Keratinocyte (primary cell): ENCODE measurements at regions not wholly inside any gene's neighbourhood (a gene's known extent, or its start where the extent isn't known, plus 50 kb on each side); places are given as distances from the start of the nearest gene placed in this dataset.

ENCODE experiments used
- DNase-seq: peaks from one replicate; pipeline ENCODE4 v3.0.0-alpha.2; 2011; ENCODE audit warnings: low read depth, missing footprints, low spot score
- FAIRE-seq: peaks from 2 replicates; lab custom pipeline; 2011; peaks lifted over from hg19 to GRCh38; lab: Jason Lieb, UNC
- H2AFZ ChIP-seq: 2 replicates; pipeline ENCODE4 v1.6.0; 2012; ENCODE audit warnings: low read length, control low read depth, inconsistent platforms; ENCODE audit not compliant: control insufficient read depth
- H3K27ac ChIP-seq: 2 replicates; pipeline ENCODE4 v1.5.1; 2011; ENCODE audit warnings: low read length; ENCODE audit not compliant: control insufficient read depth, insufficient read depth
- H3K27me3 ChIP-seq: 3 replicates; pipeline ENCODE4 v1.6.0; 2011; ENCODE audit warnings: low read length; ENCODE audit not compliant: control insufficient read depth, insufficient read depth; ENCODE audit errors: extremely low read depth
- H3K36me3 ChIP-seq, 2 experiments: 2 replicates in 1 of 2; 3 replicates in 1 of 2; pipeline ENCODE4 v1.5.1; 2011; ENCODE audit warnings: low read length in 2 of 2, mild to moderate bottlenecking in 1 of 2; ENCODE audit not compliant: control insufficient read depth in 2 of 2, insufficient read depth in 2 of 2; ENCODE audit errors: extremely low read depth in 1 of 2
- H3K4me1 ChIP-seq: 3 replicates; pipeline ENCODE4 v1.5.1; 2011; ENCODE audit warnings: low read length; ENCODE audit not compliant: control insufficient read depth, insufficient read depth; ENCODE audit errors: extremely low read depth
- H3K4me2 ChIP-seq: 3 replicates; pipeline ENCODE4 v1.6.0; 2011; ENCODE audit warnings: low read depth, low read length; ENCODE audit not compliant: control insufficient read depth, insufficient read depth; ENCODE audit errors: extremely low read depth
- H3K4me3 ChIP-seq, 3 experiments: fragments of 200-600 bp in 1 of 3; sonication (generic) in 1 of 3; 2 replicates in 2 of 3; 3 replicates in 1 of 3; pipeline ENCODE4 v1.5.1; 2011 to 2016; ENCODE audit warnings: low read length in 3 of 3, mild to moderate bottlenecking in 3 of 3, control low read depth in 2 of 3, inconsistent platforms in 1 of 3, low read depth in 1 of 3, mixed read lengths in 1 of 3, mixed run types in 1 of 3, moderate library complexity in 1 of 3; ENCODE audit not compliant: control insufficient read depth in 2 of 3, insufficient read depth in 2 of 3; ENCODE audit errors: extremely low read depth in 1 of 3
- H3K79me2 ChIP-seq: 2 replicates; pipeline ENCODE4 v1.6.0; 2012; ENCODE audit warnings: low read length; ENCODE audit not compliant: control insufficient read depth, insufficient read depth
- H3K9ac ChIP-seq: 3 replicates; pipeline ENCODE4 v1.6.0; 2011; ENCODE audit warnings: low read length; ENCODE audit not compliant: control insufficient read depth, insufficient read depth; ENCODE audit errors: extremely low read depth
- H3K9me1 ChIP-seq: 3 replicates; pipeline ENCODE4 v1.6.0; 2011; ENCODE audit warnings: low read length; ENCODE audit not compliant: control insufficient read depth, insufficient read depth; ENCODE audit errors: extremely low read depth
- H3K9me3 ChIP-seq: 2 replicates; pipeline ENCODE4 v1.5.1; 2012; ENCODE audit warnings: low read depth, low read length; ENCODE audit not compliant: control insufficient read depth
- H4K20me1 ChIP-seq: 3 replicates; pipeline ENCODE4 v1.6.0; 2011; ENCODE audit warnings: low read length; ENCODE audit not compliant: control insufficient read depth, insufficient read depth; ENCODE audit errors: extremely low read depth
- EZH2 ChIP-seq: IDR thresholded peaks from one replicate; pipeline ENCODE4 v1.6.1; 2012; ENCODE audit warnings: inconsistent platforms, mild to moderate bottlenecking, low read length, moderate library complexity
- dilution Hi-C: fragments of 300-500 bp; cut with MboI; formaldehyde crosslinking; loops from one replicate; pipeline ENCODE4 v1.7.0; 2020; ENCODE audit warnings: low sequenced_read_pairs; ENCODE audit not compliant: extremely low pct_ligation_motif_present
- TF ChIP-seq, protein P1 (sequence below), 3 experiments: IDR thresholded peaks in 1 of 3; conservative IDR thresholded peaks in 1 of 3; optimal IDR thresholded peaks in 1 of 3; 2 replicates in 2 of 3; 3 replicates in 1 of 3; pipeline versions ENCODE3 to v1.5.1; 2011; ENCODE audit warnings: low read length in 3 of 3, mild to moderate bottlenecking in 3 of 3, moderate library complexity in 2 of 3, control low read depth in 1 of 3, inconsistent platforms in 1 of 3; ENCODE audit not compliant: insufficient read depth in 2 of 3; ENCODE audit errors: extremely low read depth in 1 of 3

DNA sequence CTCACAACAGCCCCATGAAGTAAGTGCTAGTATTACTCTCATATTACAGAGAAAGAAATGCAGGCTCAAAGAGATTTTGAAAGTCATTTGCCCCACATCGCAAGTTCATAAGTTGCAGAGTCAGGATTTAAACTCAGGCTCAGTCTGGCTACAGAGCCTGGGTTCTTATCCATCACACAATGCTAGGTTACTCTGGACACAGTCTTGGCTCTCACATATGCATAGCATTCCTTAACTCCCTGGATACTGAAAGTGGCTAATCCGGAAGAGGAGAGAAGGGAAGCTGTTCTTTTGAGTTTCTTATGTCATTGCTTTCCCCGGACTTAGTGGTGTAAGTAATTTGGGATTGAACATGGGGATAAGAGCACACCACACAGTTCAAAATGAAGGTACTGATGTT lies 357.4 kb upstream of the PLXNA2 start:
- no peaks in the 10 kb centered on the region for H3K79me2 ChIP-seq
- H3K27me3 ChIP-seq = no peaks in the 10 kb centered on the region
- H2AFZ ChIP-seq = no peak overlapping the region
- no peak for FAIRE-seq
- no peaks in the 10 kb centered on the region for H3K36me3 ChIP-seq
- no peaks in the 10 kb centered on the region for H3K9me1 ChIP-seq
- H3K4me1 ChIP-seq = peaks cover 12% of the 10 kb centered on the region
- H3K9ac ChIP-seq = no peak overlapping the region
- H3K27ac ChIP-seq = no peak overlapping the region
- DNase-seq = no peak
- H4K20me1 ChIP-seq = no peaks in the 10 kb centered on the region
- TF ChIP-seq EZH2 = no peak
- TF ChIP-seq, protein P1, sequence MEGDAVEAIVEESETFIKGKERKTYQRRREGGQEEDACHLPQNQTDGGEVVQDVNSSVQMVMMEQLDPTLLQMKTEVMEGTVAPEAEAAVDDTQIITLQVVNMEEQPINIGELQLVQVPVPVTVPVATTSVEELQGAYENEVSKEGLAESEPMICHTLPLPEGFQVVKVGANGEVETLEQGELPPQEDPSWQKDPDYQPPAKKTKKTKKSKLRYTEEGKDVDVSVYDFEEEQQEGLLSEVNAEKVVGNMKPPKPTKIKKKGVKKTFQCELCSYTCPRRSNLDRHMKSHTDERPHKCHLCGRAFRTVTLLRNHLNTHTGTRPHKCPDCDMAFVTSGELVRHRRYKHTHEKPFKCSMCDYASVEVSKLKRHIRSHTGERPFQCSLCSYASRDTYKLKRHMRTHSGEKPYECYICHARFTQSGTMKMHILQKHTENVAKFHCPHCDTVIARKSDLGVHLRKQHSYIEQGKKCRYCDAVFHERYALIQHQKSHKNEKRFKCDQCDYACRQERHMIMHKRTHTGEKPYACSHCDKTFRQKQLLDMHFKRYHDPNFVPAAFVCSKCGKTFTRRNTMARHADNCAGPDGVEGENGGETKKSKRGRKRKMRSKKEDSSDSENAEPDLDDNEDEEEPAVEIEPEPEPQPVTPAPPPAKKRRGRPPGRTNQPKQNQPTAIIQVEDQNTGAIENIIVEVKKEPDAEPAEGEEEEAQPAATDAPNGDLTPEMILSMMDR (optimal IDR thresholded peaks at IDR 0.05 in 1 of 3, IDR thresholded peaks at IDR 0.05 in 1 of 3, conservative IDR thresholded peaks at IDR 0.05 in 1 of 3; ENCODE audit: extremely low read depth in 1 of 3, insufficient read depth in 2 of 3, low read length in 3 of 3) = no peak
- dilution Hi-C loops = no loop called here
- H3K4me2 ChIP-seq = no peak overlapping the region
- no peaks in the 10 kb centered on the region for H3K9me3 ChIP-seq
- H3K4me3 ChIP-seq = no peak overlapping the region

DNA sequence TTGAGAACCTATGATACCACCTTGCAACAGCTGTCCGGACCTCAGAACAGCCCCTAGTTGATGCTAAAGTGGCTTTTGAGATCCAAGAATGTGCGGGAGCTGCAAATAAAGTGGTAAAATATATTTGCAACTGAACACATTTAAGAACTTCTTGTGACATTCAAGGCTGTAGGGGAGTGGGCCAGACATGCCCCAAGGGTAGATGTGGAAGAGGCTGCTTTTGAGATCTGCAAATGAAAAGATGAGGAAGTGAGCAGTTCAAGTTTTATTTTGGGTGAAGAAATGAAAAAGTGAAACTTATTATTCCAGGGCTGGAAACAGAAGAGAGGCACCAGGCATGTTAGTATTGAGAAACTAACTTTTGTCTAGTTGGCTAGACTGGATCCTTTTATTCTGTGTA lies 359.5 kb upstream of the PLXNA2 start:
- Histone ChIP-seq H3K9me3 (no peaks in the 10 kb centered on the region), H4K20me1 (no peaks in the 10 kb centered on the region), H3K9me1 (no peaks in the 10 kb centered on the region), H3K36me3 (no peaks in the 10 kb centered on the region), H3K27ac (no peak overlapping the region), H3K4me2 (no peak overlapping the region), H3K4me3 (no peak overlapping the region), H2AFZ (no peak overlapping the region), H3K4me1 (peaks cover 12% of the 10 kb centered on the region), H3K79me2 (no peaks in the 10 kb centered on the region), H3K9ac (no peak overlapping the region), H3K27me3 (no peaks in the 10 kb centered on the region)
- no peak for DNase-seq
- dilution Hi-C loops = no loop called here
- no peak for TF ChIP-seq EZH2
- no peak for FAIRE-seq

DNA sequence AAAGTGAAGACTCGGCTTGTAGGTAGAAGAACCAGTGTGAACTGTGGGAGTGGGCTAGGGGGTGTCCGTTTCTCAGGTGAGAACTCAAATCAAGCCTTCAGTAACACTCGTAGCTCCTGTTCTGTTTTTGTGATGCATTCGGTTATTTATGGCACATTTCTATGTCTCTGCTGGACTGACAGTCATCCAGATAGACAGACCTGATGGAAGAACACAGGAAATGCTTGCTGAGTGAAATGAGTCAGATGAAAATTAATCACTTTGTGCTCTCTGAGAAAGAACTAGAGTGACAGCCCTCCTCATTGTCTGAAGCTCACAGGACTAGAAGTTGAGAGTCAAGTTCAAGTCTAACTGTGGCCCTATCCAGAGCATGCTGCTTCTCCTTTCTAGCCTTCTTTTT lies 360.1 kb upstream of the PLXNA2 start:
- peaks cover 12% of the 10 kb centered on the region for H3K4me1 ChIP-seq
- dilution Hi-C loops = no loop called here

More for the DNA sequence above, 360.1 kb upstream of the PLXNA2 start:
- H3K4me2 ChIP-seq = peak overlapping the region; percentile 60
- H3K79me2 ChIP-seq = no peaks in the 10 kb centered on the region
- no peak overlapping the region for H3K9ac ChIP-seq
- no peaks in the 10 kb centered on the region for H3K27me3 ChIP-seq
- H2AFZ ChIP-seq = no peak overlapping the region
- DNase-seq (peak; percentile 25), FAIRE-seq (peak; percentile 97)
- no peaks in the 10 kb centered on the region for H3K9me3 ChIP-seq
- H3K4me3 ChIP-seq = no peak overlapping the region
- no peaks in the 10 kb centered on the region for H3K9me1 ChIP-seq
- no peaks in the 10 kb centered on the region for H3K36me3 ChIP-seq
- no peaks in the 10 kb centered on the region for H4K20me1 ChIP-seq
- TF ChIP-seq, protein P1 (optimal IDR thresholded peaks at IDR 0.05 in 1 of 3, IDR thresholded peaks at IDR 0.05 in 1 of 3, conservative IDR thresholded peaks at IDR 0.05 in 1 of 3; ENCODE audit: extremely low read depth in 1 of 3, insufficient read depth in 2 of 3, low read length in 3 of 3) = no peak
- TF ChIP-seq EZH2 = no peak
- peak overlapping the region; percentile 19 for H3K27ac ChIP-seq
